Duodenal mucosa (tissue), 2 donors: ENCODE measurements at regions not wholly inside any gene's neighbourhood (a gene's known extent, or its start where the extent isn't known, plus 50 kb on each side); places are given as distances from the start of the nearest gene placed in this dataset.

Experiments
- H3K27ac ChIP-seq: one replicate; pipeline ENCODE4 v1.7.0; 2013; ENCODE audit warnings: low read depth, low read length
- H3K27me3 ChIP-seq, 2 donors: one replicate each; pipeline ENCODE4 v1.7.0; 2013; ENCODE audit warnings: low read length in 2 of 2, control low read depth in 1 of 2; ENCODE audit not compliant: insufficient read depth in 2 of 2, control insufficient read depth in 1 of 2
- H3K36me3 ChIP-seq, 2 donors: one replicate each; pipeline ENCODE4 v1.7.0; 2013; ENCODE audit warnings: low read length in 2 of 2, control low read depth in 1 of 2; ENCODE audit not compliant: insufficient read depth in 2 of 2, control insufficient read depth in 1 of 2
- H3K4me1 ChIP-seq, 2 donors: one replicate each; pipeline ENCODE4 v1.7.0; 2013; ENCODE audit warnings: low read length in 2 of 2, control low read depth in 1 of 2; ENCODE audit not compliant: insufficient read depth in 2 of 2, control insufficient read depth in 1 of 2
- H3K4me3 ChIP-seq, 2 donors: one replicate each; pipeline ENCODE4 v1.7.0; 2013; ENCODE audit warnings: low read length in 2 of 2, low read depth in 1 of 2
- H3K9ac ChIP-seq, 2 donors: one replicate each; pipeline ENCODE4 v1.7.0; 2013; ENCODE audit warnings: low read length in 2 of 2, low read depth in 1 of 2
- H3K9me3 ChIP-seq, 2 donors: one replicate each; pipeline ENCODE4 v1.7.0; 2013; ENCODE audit warnings: low read length in 2 of 2, control low read depth in 1 of 2; ENCODE audit not compliant: control insufficient read depth in 1 of 2

- H3K9me3 ChIP-seq = no peaks in the 10 kb centered on the region
Measured at GRCh38 chr4:41822325-41822724, 73.8 kb upstream of the PHOX2B start.

GRCh38 chr4:41820473-41820872 is 71.9 kb upstream of the PHOX2B start:
- H3K27me3 ChIP-seq = no peaks in the 10 kb centered on the region
- no peaks in the 10 kb centered on the region for H3K36me3 ChIP-seq
- H3K4me3 ChIP-seq = no peak overlapping the region
- H3K9ac ChIP-seq = no peak overlapping the region
- no peaks in the 10 kb centered on the region for H3K4me1 ChIP-seq
- H3K27ac ChIP-seq = no peak overlapping the region
- H3K9me3 ChIP-seq = no peaks in the 10 kb centered on the region

More at GRCh38 chr4:41822325-41822724, 73.8 kb upstream of the PHOX2B start:
- Histone ChIP-seq H3K36me3 (no peaks in the 10 kb centered on the region), H3K9ac (no peak overlapping the region), H3K4me3 (no peak overlapping the region), H3K27ac (no peak overlapping the region), H3K4me1 (no peaks in the 10 kb centered on the region), H3K27me3 (no peaks in the 10 kb centered on the region)

GRCh38 chr4:41819621-41820020 is 71.1 kb upstream of the PHOX2B start:
- H3K9ac ChIP-seq = no peak overlapping the region
- no peak overlapping the region for H3K27ac ChIP-seq
- H3K4me1 ChIP-seq = no peaks in the 10 kb centered on the region
- no peaks in the 10 kb centered on the region for H3K36me3 ChIP-seq
- no peaks in the 10 kb centered on the region for H3K9me3 ChIP-seq
- no peak overlapping the region for H3K4me3 ChIP-seq
- H3K27me3 ChIP-seq = peaks cover 0 to 2% of the 10 kb centered on the region in 2 donors

- H3K9me3 ChIP-seq = no peaks in the 10 kb centered on the region
- no peak overlapping the region for H3K9ac ChIP-seq
- peaks cover 0 to 3% of the 10 kb centered on the region in 2 donors for H3K27me3 ChIP-seq
- no peaks in the 10 kb centered on the region for H3K4me1 ChIP-seq
- H3K36me3 ChIP-seq = no peaks in the 10 kb centered on the region
- no peak overlapping the region for H3K4me3 ChIP-seq
- H3K27ac ChIP-seq = no peak overlapping the region
Measured at GRCh38 chr4:41815473-41815872, 66.9 kb upstream of the PHOX2B start.

GRCh38 chr4:41814565-41814964 is 66.0 kb upstream of the PHOX2B start:
- Histone ChIP-seq H3K9ac (no peak overlapping the region), H3K27me3 (peaks cover 0 to 3% of the 10 kb centered on the region in 2 donors), H3K27ac (no peak overlapping the region), H3K9me3 (no peaks in the 10 kb centered on the region), H3K4me3 (no peak overlapping the region), H3K36me3 (no peaks in the 10 kb centered on the region), H3K4me1 (no peaks in the 10 kb centered on the region)

GRCh38 chr4:41806807-41807206 is 58.3 kb upstream of the PHOX2B start:
- Histone ChIP-seq H3K36me3 (no peaks in the 10 kb centered on the region), H3K27ac (no peak overlapping the region), H3K27me3 (no peaks in the 10 kb centered on the region), H3K4me1 (no peaks in the 10 kb centered on the region), H3K4me3 (no peak overlapping the region), H3K9ac (no peak overlapping the region), H3K9me3 (no peaks in the 10 kb centered on the region)

GRCh38 chr4:41802590-41802989 is 54.1 kb upstream of the PHOX2B start:
- H3K9me3 ChIP-seq = no peaks in the 10 kb centered on the region
- H3K36me3 ChIP-seq = no peaks in the 10 kb centered on the region
- H3K4me3 ChIP-seq = no peak overlapping the region
- H3K4me1 ChIP-seq = no peaks in the 10 kb centered on the region
- no peak overlapping the region for H3K9ac ChIP-seq
- H3K27ac ChIP-seq = no peak overlapping the region
- no peaks in the 10 kb centered on the region for H3K27me3 ChIP-seq

- Histone ChIP-seq H3K27ac (no peak overlapping the region), H3K9ac (no peak overlapping the region), H3K36me3 (no peaks in the 10 kb centered on the region), H3K9me3 (no peaks in the 10 kb centered on the region), H3K4me1 (no peaks in the 10 kb centered on the region), H3K27me3 (peaks cover 0 to 5% of the 10 kb centered on the region in 2 donors), H3K4me3 (no peak overlapping the region)
Measured at GRCh38 chr4:41799126-41799525, 50.6 kb upstream of the PHOX2B start.
